Uterus (tissue), 2 donors: ENCODE measurements at regions not wholly inside any gene's neighbourhood (a gene's known extent, or its start where the extent isn't known, plus 50 kb on each side); places are given as distances from the start of the nearest gene placed in this dataset.

Experiments
- CTCF ChIP-seq, 4 experiments: fragments of 200-600 bp in 2 of 4; fragments of 450-650 bp in 2 of 4; sonication (generic) in 2 of 4; IDR thresholded peaks; one replicate each; pipeline ENCODE4 v1.5.1; 2016 to 2019; ENCODE audit warnings: antibody characterized with exemption in 4 of 4, mild to moderate bottlenecking in 2 of 4, moderate library complexity in 1 of 4
- POLR2A ChIP-seq, 2 donors: fragments of 450-650 bp; IDR thresholded peaks; one replicate each; pipeline ENCODE4 v1.6.1; 2016; ENCODE audit warnings: antibody characterized with exemption in 2 of 2, mild to moderate bottlenecking in 1 of 2, moderate library complexity in 1 of 2

DNA sequence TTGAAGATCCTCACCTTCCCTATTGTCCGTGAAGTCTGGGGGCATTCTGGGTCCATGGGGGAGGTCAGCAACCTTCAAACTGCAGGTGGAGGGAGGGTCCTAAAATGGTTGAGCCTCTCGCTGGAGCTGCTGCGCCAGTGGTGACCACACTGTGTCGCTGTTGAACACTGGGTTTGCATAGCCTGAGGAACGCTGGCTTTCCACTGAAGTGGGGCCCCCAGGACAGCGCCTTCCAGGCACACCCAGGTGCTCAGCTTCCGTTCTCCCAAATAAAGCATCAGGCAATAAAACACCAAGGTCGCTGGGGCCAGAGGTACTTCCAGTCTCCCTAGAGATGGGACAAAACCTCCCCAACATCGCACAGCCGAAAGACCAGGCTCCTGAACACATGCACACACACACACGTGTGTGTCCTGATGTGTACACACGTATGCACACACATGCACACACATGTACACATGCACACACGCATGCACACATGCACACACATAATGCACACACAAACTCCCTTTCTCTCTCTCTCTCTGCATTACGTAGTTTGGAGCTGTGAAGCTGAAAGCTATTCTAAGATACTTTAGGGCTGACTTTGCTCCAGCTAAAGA lies 120.6 kb downstream of the IRF8 start:
- TF ChIP-seq POLR2A (IDR thresholded peaks at IDR 0.05) (no peak), CTCF (IDR thresholded peaks at IDR 0.05) (no peak)
